Osteoblast (primary cell): ENCODE measurements at regions not wholly inside any gene's neighbourhood (a gene's known extent, or its start where the extent isn't known, plus 50 kb on each side); places are given as distances from the start of the nearest gene placed in this dataset.

Experiments used
- DNase-seq: peaks from one replicate; pipeline ENCODE4 v3.0.0; 2011; ENCODE audit warnings: low spot score, mixed read lengths; ENCODE audit not compliant: insufficient read length; ENCODE audit errors: missing footprints
- H2AFZ ChIP-seq: 2 replicates; pipeline ENCODE4 v1.6.0; 2011; ENCODE audit warnings: mild to moderate bottlenecking, low read length
- H3K27ac ChIP-seq: 2 replicates; pipeline ENCODE4 v1.5.1; 2011; ENCODE audit warnings: mild to moderate bottlenecking, low read depth, low read length, moderate library complexity
- H3K27me3 ChIP-seq: 2 replicates; pipeline ENCODE4 v1.6.0; 2012; ENCODE audit warnings: mild to moderate bottlenecking, control low read depth, inconsistent platforms, low read length, moderate library complexity; ENCODE audit not compliant: insufficient read depth
- H3K36me3 ChIP-seq: 2 replicates; pipeline ENCODE4 v1.5.1; 2011; ENCODE audit warnings: mild to moderate bottlenecking, low read length, control low read depth, moderate library complexity; ENCODE audit not compliant: insufficient read depth
- H3K4me1 ChIP-seq: 2 replicates; pipeline ENCODE4 v1.5.1; 2011; ENCODE audit warnings: mild to moderate bottlenecking, low read length, control low read depth, moderate library complexity; ENCODE audit not compliant: insufficient read depth
- H3K4me2 ChIP-seq: 2 replicates; pipeline ENCODE4 v1.6.0; 2011; ENCODE audit warnings: mild to moderate bottlenecking, low read length; ENCODE audit not compliant: insufficient read depth
- H3K4me3 ChIP-seq: fragments of 200-600 bp; sonication (generic); 3 replicates; pipeline ENCODE4 v1.5.1; 2012; ENCODE audit warnings: mild to moderate bottlenecking, low read length, inconsistent platforms; ENCODE audit not compliant: insufficient read depth
- H3K79me2 ChIP-seq: 2 replicates; pipeline ENCODE4 v1.6.0; 2012; ENCODE audit warnings: mild to moderate bottlenecking, low read length, control low read depth, inconsistent platforms; ENCODE audit not compliant: insufficient read depth
- H3K9me3 ChIP-seq: 2 replicates; pipeline ENCODE4 v1.5.1; 2011; ENCODE audit warnings: low read depth, low read length, control low read depth
- H4K20me1 ChIP-seq: 2 replicates; pipeline ENCODE4 v1.6.0; 2012; ENCODE audit warnings: mild to moderate bottlenecking, low read length, control low read depth; ENCODE audit not compliant: insufficient read depth
- CTCF ChIP-seq: IDR thresholded peaks from 2 replicates; pipeline ENCODE4 v1.5.1; 2011; ENCODE audit warnings: mild to moderate bottlenecking, low read depth, low read length, moderate library complexity; ENCODE audit errors: extremely low read depth

GRCh38 chr2:226180281-226180884 is 619.2 kb downstream of the IRS1 start:
- Histone ChIP-seq H3K9me3 (peaks cover 2% of the 10 kb centered on the region), H3K36me3 (no peaks in the 10 kb centered on the region), H3K27ac (no peak overlapping the region), H3K4me3 (no peak overlapping the region), H2AFZ (no peak overlapping the region), H3K4me2 (no peak overlapping the region), H3K27me3 (no peaks in the 10 kb centered on the region), H3K4me1 (peaks cover 9% of the 10 kb centered on the region), H3K79me2 (no peaks in the 10 kb centered on the region), H4K20me1 (no peaks in the 10 kb centered on the region)
- no peak for TF ChIP-seq CTCF
- DNase-seq = no peak

GRCh38 chr2:226179010-226179409 is 620.6 kb downstream of the IRS1 start:
- H3K36me3 ChIP-seq = no peaks in the 10 kb centered on the region
- H3K9me3 ChIP-seq = peaks cover 2% of the 10 kb centered on the region
- DNase-seq = no peak
- no peaks in the 10 kb centered on the region for H4K20me1 ChIP-seq
- no peak overlapping the region for H3K4me3 ChIP-seq
- no peak overlapping the region for H3K27ac ChIP-seq
- no peak overlapping the region for H2AFZ ChIP-seq
- H3K27me3 ChIP-seq = no peaks in the 10 kb centered on the region
- H3K4me1 ChIP-seq = no peaks in the 10 kb centered on the region
- H3K79me2 ChIP-seq = no peaks in the 10 kb centered on the region
- TF ChIP-seq CTCF = no peak
- H3K4me2 ChIP-seq = no peak overlapping the region

GRCh38 chr2:226176283-226176984 is 623.2 kb downstream of the IRS1 start:
- no peaks in the 10 kb centered on the region for H3K79me2 ChIP-seq
- H3K4me3 ChIP-seq = no peak overlapping the region
- H3K4me2 ChIP-seq = no peak overlapping the region
- H3K36me3 ChIP-seq = no peaks in the 10 kb centered on the region
- no peaks in the 10 kb centered on the region for H4K20me1 ChIP-seq
- no peak overlapping the region for H2AFZ ChIP-seq
- no peaks in the 10 kb centered on the region for H3K27me3 ChIP-seq
- no peaks in the 10 kb centered on the region for H3K4me1 ChIP-seq
- H3K27ac ChIP-seq = no peak overlapping the region
- TF ChIP-seq CTCF = no peak
- H3K9me3 ChIP-seq = peaks cover 2% of the 10 kb centered on the region
- no peak for DNase-seq

GRCh38 chr2:226174390-226174789 is 625.2 kb downstream of the IRS1 start:
- H3K79me2 ChIP-seq = no peaks in the 10 kb centered on the region
- no peaks in the 10 kb centered on the region for H3K36me3 ChIP-seq
- no peak for DNase-seq
- H2AFZ ChIP-seq = no peak overlapping the region
- peaks cover 2% of the 10 kb centered on the region for H3K9me3 ChIP-seq
- H3K4me1 ChIP-seq = no peaks in the 10 kb centered on the region
- H3K27me3 ChIP-seq = no peaks in the 10 kb centered on the region
- H4K20me1 ChIP-seq = no peaks in the 10 kb centered on the region
- H3K27ac ChIP-seq = no peak overlapping the region
- H3K4me3 ChIP-seq = no peak overlapping the region
- no peak overlapping the region for H3K4me2 ChIP-seq
- TF ChIP-seq CTCF = no peak
